Omental fat pad (tissue), 3 donors: ENCODE measurements at regions not wholly inside any gene's neighbourhood (a gene's known extent, or its start where the extent isn't known, plus 50 kb on each side); places are given as distances from the start of the nearest gene placed in this dataset.

ENCODE experiments used
- ATAC-seq: fragments of 150-250 bp; one replicate; pipeline ENCODE4 v1.9.1; 2016; ENCODE audit warnings: mild to moderate bottlenecking, moderate library complexity; ENCODE audit not compliant: low FRiP score
- DNase-seq: peaks from one replicate; pipeline ENCODE4 v3.0.0-alpha.2; 2019; ENCODE audit warnings: low spot score
- TF ChIP-seq, protein P1 (sequence below), 3 donors: fragments of 450-650 bp; IDR thresholded peaks; one replicate each; pipeline ENCODE4 v1.5.1; 2016 to 2017; ENCODE audit warnings: antibody characterized with exemption in 3 of 3, mild to moderate bottlenecking in 3 of 3, moderate library complexity in 2 of 3

DNA sequence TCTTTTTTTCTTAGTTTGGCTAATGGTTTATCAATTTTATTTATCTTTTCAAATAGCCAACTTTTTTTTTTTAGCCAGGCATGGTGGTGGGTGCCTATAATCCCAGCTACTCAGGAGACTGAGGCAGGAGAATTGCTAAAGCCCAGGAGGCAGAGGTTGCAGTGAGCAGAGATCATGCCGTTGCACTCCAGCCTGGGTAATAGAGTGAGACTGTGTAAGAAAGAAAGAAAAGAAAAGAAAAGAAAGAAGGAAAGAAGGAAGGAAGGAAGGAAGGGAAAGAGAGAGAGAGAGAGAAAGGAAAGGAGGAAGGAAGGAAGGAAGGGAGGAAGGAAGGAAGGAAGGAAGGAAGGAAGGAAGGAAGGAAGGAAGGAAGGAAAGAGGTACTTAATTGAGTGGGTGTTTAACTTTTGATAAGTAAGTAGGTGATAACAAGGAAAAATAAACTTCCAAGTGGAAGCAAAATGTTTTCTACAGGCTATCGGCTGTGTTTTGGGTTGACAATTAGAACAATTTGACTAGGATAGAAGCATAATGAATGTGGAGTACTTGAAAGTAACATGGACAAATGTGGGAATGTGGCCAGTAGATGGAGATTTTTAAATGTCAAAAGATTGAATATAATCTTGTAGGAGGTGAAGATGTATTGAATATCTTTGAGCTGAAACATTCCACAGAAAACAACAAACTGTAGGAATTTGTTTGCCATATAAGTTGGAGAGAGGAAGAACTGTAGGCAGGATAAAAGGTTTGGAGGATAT is 62.8 kb upstream of the MYO16 start:
- TF ChIP-seq, protein P1, sequence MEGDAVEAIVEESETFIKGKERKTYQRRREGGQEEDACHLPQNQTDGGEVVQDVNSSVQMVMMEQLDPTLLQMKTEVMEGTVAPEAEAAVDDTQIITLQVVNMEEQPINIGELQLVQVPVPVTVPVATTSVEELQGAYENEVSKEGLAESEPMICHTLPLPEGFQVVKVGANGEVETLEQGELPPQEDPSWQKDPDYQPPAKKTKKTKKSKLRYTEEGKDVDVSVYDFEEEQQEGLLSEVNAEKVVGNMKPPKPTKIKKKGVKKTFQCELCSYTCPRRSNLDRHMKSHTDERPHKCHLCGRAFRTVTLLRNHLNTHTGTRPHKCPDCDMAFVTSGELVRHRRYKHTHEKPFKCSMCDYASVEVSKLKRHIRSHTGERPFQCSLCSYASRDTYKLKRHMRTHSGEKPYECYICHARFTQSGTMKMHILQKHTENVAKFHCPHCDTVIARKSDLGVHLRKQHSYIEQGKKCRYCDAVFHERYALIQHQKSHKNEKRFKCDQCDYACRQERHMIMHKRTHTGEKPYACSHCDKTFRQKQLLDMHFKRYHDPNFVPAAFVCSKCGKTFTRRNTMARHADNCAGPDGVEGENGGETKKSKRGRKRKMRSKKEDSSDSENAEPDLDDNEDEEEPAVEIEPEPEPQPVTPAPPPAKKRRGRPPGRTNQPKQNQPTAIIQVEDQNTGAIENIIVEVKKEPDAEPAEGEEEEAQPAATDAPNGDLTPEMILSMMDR (IDR thresholded peaks at IDR 0.05): no peak
- no peak for DNase-seq
- no peak for ATAC-seq

DNA sequence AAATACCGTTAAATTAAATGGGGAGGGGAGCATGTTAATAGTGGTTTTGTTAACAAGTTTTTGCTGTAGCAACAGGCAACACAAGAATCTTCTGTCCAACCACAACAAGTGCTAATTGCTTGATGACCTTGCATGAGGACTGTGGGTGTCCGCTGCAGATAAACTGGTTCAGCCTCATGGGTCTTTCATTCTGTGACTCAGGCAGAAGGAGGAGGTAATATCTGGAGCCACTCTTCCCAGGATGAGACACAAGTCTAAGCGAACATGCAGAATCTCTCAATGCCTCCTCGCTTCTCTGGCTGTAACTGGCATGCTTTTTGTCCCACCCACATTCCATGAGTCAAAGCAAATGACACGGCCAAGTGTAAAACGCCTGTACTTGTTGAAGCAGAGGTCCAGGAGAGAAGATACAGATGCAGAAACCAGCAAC is 56.6 kb upstream of the MYO16 start:
- TF ChIP-seq, protein P1 (IDR thresholded peaks at IDR 0.05): no peak
- DNase-seq (no peak), ATAC-seq (no peak)

DNA sequence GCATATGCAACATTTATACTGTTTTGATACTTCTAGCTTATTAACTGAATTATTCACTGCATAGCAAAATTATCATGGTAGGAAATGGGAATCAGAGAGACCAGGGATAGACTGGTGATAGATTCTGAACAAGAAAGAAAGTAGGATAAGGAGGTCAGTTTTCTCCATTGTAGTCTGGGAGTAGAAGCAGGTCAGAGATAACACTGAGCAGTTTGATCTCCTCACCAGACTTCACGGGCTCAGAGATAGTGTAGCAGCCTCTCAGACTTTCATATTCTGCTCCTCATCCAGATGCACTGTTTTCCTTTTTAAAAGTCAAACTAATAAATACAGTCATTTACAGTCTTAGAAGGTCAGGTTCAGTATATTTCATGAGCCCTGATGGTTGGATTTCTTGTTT is 56.0 kb upstream of the MYO16 start:
- ATAC-seq (no peak), DNase-seq (no peak)
- TF ChIP-seq, protein P1 (IDR thresholded peaks at IDR 0.05): no peak

DNA sequence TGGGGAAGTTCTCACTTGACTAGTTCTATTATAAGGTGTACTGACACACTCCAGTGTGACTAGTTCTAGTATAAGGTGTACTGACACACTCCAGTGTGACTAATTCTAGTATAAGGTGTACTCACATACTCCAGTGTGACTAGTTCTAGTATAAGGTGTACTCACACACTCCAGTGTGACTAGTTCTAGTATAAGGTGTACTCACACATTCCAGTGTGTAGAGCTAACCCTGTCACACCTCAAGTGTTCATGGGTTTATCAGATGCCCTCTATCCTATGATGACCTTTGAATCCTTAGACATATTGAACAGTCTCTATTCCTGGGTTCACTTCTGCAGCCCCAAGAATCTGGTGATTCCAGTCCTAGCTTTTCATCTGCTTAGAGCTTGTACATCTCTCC is 54.6 kb upstream of the MYO16 start:
- ATAC-seq (no peak), DNase-seq (no peak)
- TF ChIP-seq, protein P1 (IDR thresholded peaks at IDR 0.05): no peak

DNA sequence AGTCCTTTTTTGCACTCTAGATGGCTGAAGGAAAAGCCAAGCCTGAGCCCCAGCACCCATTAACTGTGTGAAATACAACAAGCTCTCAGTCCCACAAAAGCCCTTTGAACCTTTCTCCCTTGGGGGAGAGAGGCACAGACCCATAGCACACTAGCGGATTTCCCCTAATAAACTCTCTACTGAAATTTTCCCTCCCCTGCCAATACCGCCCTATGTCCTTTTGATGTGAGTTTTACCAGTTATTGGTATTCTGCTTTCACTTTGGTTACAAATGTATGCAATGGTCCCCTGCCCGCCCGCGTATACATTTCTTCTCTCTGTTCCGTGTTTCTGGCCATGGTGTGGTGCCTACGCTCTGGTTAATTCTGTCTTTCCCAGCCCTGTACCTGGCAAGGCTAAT is 54.0 kb upstream of the MYO16 start:
- DNase-seq (no peak), ATAC-seq (no peak)
- TF ChIP-seq, protein P1 (IDR thresholded peaks at IDR 0.05): no peak
